GM12878 (cell line): ENCODE measurements at regions not wholly inside any gene's neighbourhood (a gene's known extent, or its start where the extent isn't known, plus 50 kb on each side); places are given as distances from the start of the nearest gene placed in this dataset.
"Not testable (repeated sequence)": the region's sequence is repeated elsewhere in the genome, so short reads cannot be mapped to it uniquely, and the experiment has no call there.

Source experiments
- CTCF ChIP-seq, 3 experiments: IDR thresholded peaks in 2 of 3; conservative IDR thresholded peaks in 1 of 3; 2 replicates each; pipeline ENCODE4 v1.5.1; 2011; ENCODE audit warnings: low read depth in 3 of 3, low read length in 3 of 3, mild to moderate bottlenecking in 3 of 3, control low read depth in 2 of 3, moderate library complexity in 2 of 3, inconsistent platforms in 1 of 3, mixed read lengths in 1 of 3; ENCODE audit not compliant: control insufficient read depth in 2 of 3, insufficient read depth in 1 of 3; ENCODE audit errors: extremely low read depth in 1 of 3
- EP300 ChIP-seq, 2 experiments: fragments of 150-350 bp in 1 of 2; IDR thresholded peaks; 2 replicates each; pipeline ENCODE4 v1.6.1; 2011 to 2012; ENCODE audit warnings: low read depth in 2 of 2, low read length in 2 of 2, borderline replicate concordance in 1 of 2, improper control_type of control experiment in 1 of 2, inconsistent platforms in 1 of 2; ENCODE audit not compliant: control insufficient read depth in 1 of 2
- JUNB ChIP-seq: IDR thresholded peaks from 2 replicates; pipeline ENCODE4 v1.6.1; 2016; ENCODE audit warnings: antibody characterized with exemption, mild to moderate bottlenecking
- JUND ChIP-seq: IDR thresholded peaks from 2 replicates; pipeline ENCODE4 v1.6.1; 2012; ENCODE audit warnings: low read depth, mild to moderate bottlenecking, low read length, improper control_type of control experiment, moderate library complexity
- POLR2A ChIP-seq: IDR thresholded peaks from 2 replicates; pipeline ENCODE4 v1.6.1; 2011; ENCODE audit warnings: low read depth, mild to moderate bottlenecking, low read length
- SREBF2 ChIP-seq: IDR thresholded peaks from 2 replicates; pipeline ENCODE4 v1.6.1; 2012; ENCODE audit warnings: mild to moderate bottlenecking, low read length
- TAF1 ChIP-seq: IDR thresholded peaks from 2 replicates; pipeline ENCODE4 v1.6.1; 2011; ENCODE audit warnings: mild to moderate bottlenecking, low read depth, low read length, borderline replicate concordance

GRCh38 chr5:176045442-176045841, 77.3 kb upstream of the THOC3 start:
- TF ChIP-seq TAF1; SREBF2; CTCF (IDR thresholded peaks at IDR 0.05 in 2 of 3, conservative IDR thresholded peaks at IDR 0.05 in 1 of 3; ENCODE audit: control insufficient read depth in 2 of 3, extremely low read depth in 1 of 3, insufficient read depth in 1 of 3, low read depth in 3 of 3, low read length in 3 of 3); JUND; JUNB; POLR2A; EP300 (IDR thresholded peaks at IDR 0.05; ENCODE audit: borderline replicate concordance in 1 of 2, control insufficient read depth in 1 of 2, low read depth in 2 of 2, low read length in 2 of 2): not testable (repeated sequence)
